WTC11 (cell line): ENCODE measurements at regions not wholly inside any gene's neighbourhood (a gene's known extent, or its start where the extent isn't known, plus 50 kb on each side); places are given as distances from the start of the nearest gene placed in this dataset.

Source experiments
- ATAC-seq: fragments of 200-7000 bp; cut with Tn5 transposase; 2 replicates; pipeline ENCODE4 v1.10.0; 2021; ENCODE audit warnings: mild to moderate bottlenecking, moderate library complexity
- CTCF ChIA-PET: fragments of 300-600 bp; sonication (Branson Sonifier 250); formaldehyde crosslinking; loops from one replicate; lab custom pipeline; 2021; ENCODE audit warnings: antibody characterized with exemption; lab: Charles Lee
- POLR2A ChIA-PET: fragments of 350-600 bp; sonication (Branson Sonifier 250); formaldehyde crosslinking; loops from one replicate; lab custom pipeline; 2021; ENCODE audit warnings: antibody characterized with exemption; lab: Charles Lee
- DNase-seq: peaks from one replicate; pipeline ENCODE4 v3.0.0; 2021; ENCODE audit warnings: low spot score
- H3K27ac Mint-ChIP-seq: 2 replicates; pipeline ENCODE4 v1.8.0; 2021; ENCODE audit warnings: mixed read lengths
- H3K27me3 Mint-ChIP-seq: 2 replicates; pipeline ENCODE4 v1.8.0; 2021; ENCODE audit warnings: low read depth, mild to moderate bottlenecking, moderate library complexity, mixed read lengths
- H3K36me3 Mint-ChIP-seq: 2 replicates; pipeline ENCODE4 v1.8.0; 2021; ENCODE audit warnings: mixed read lengths
- H3K4me1 Mint-ChIP-seq: 2 replicates; pipeline ENCODE4 v1.8.0; 2022; ENCODE audit warnings: mixed read lengths
- H3K4me3 Mint-ChIP-seq: 2 replicates; pipeline ENCODE4 v1.8.0; 2021; ENCODE audit warnings: mild to moderate bottlenecking, moderate library complexity, mixed read lengths
- H3K9me3 Mint-ChIP-seq: 2 replicates; pipeline ENCODE4 v1.8.0; 2021; ENCODE audit warnings: mixed read lengths
- AFF4 ChIP-seq: sonication (generic); formaldehyde crosslinking; IDR thresholded peaks from 2 replicates; pipeline ENCODE4 v1.8.1; 2023; ENCODE audit warnings: mild to moderate bottlenecking, missing genetic modification reagents, borderline replicate concordance
- AR ChIP-seq: fragments of 250-450 bp; sonication (Bioruptor Pico); IDR thresholded peaks from 2 replicates; pipeline ENCODE4 v1.9.0; 2021; ENCODE audit warnings: mild to moderate bottlenecking
- ATF1 ChIP-seq: sonication (generic); formaldehyde crosslinking; IDR thresholded peaks from 2 replicates; pipeline ENCODE4 v1.8.1; 2023; ENCODE audit warnings: mild to moderate bottlenecking, moderate library complexity, missing genetic modification reagents
- ATF3 ChIP-seq: sonication (generic); formaldehyde crosslinking; conservative IDR thresholded peaks from 2 replicates; pipeline ENCODE4 v1.8.1; 2022; ENCODE audit warnings: mild to moderate bottlenecking, missing genetic modification reagents
- EMX1 ChIP-seq: fragments of 250-450 bp; sonication (Bioruptor Pico); IDR thresholded peaks from 2 replicates; pipeline ENCODE4 v1.8.0; 2021; ENCODE audit warnings: mild to moderate bottlenecking
- FOXP4 ChIP-seq: sonication (generic); formaldehyde crosslinking; IDR thresholded peaks from 2 replicates; pipeline ENCODE4 v1.8.0; 2022; ENCODE audit warnings: mild to moderate bottlenecking, missing genetic modification reagents
- JAZF1 ChIP-seq: fragments of 250-450 bp; sonication (Bioruptor Pico); IDR thresholded peaks from 2 replicates; pipeline ENCODE4 v1.9.0; 2021; ENCODE audit warnings: moderate library complexity, mild to moderate bottlenecking, inconsistent platforms
- KAT7 ChIP-seq: sonication (generic); formaldehyde crosslinking; IDR thresholded peaks from 2 replicates; pipeline ENCODE4 v1.8.1; 2023; ENCODE audit warnings: missing genetic modification reagents, mild to moderate bottlenecking, borderline replicate concordance
- OVOL2 ChIP-seq: fragments of 250-450 bp; sonication (Bioruptor Pico); IDR thresholded peaks from 2 replicates; pipeline ENCODE4 v1.9.0; 2021; ENCODE audit warnings: mild to moderate bottlenecking, borderline replicate concordance
- SMAD3 ChIP-seq: sonication (generic); formaldehyde crosslinking; IDR thresholded peaks from 2 replicates; pipeline ENCODE4 v1.8.0; 2022; ENCODE audit warnings: missing genetic modification reagents, mild to moderate bottlenecking, borderline replicate concordance
- ZNF121 ChIP-seq: sonication (generic); formaldehyde crosslinking; IDR thresholded peaks from 2 replicates; pipeline ENCODE4 v1.8.0; 2023; ENCODE audit warnings: missing genetic modification reagents
- ZNF219 ChIP-seq: sonication (generic); formaldehyde crosslinking; IDR thresholded peaks from 2 replicates; pipeline ENCODE4 v1.8.0; 2023; ENCODE audit warnings: missing genetic modification reagents, mild to moderate bottlenecking, borderline replicate concordance
- ZNF232 ChIP-seq: sonication (generic); formaldehyde crosslinking; IDR thresholded peaks from 2 replicates; pipeline ENCODE4 v1.8.0; 2022; ENCODE audit warnings: mild to moderate bottlenecking, missing genetic modification reagents
- ZNF532 ChIP-seq: fragments of 250-450 bp; sonication (Bioruptor Pico); IDR thresholded peaks from 2 replicates; pipeline ENCODE4 v1.9.0; 2021; ENCODE audit warnings: mild to moderate bottlenecking, borderline replicate concordance

- no peak for TF ChIP-seq AR (CRISPR knock-in tag)
- TF ChIP-seq SMAD3 (CRISPR knock-in tag), result no peak
- no peak for TF ChIP-seq ZNF219 (CRISPR knock-in tag)
- no peak for TF ChIP-seq ZNF121 (CRISPR knock-in tag)
- TF ChIP-seq AFF4, result no peak
Observed at GRCh38 chr6:141483598-141484061, 649.1 kb upstream of the GJE1 start (continued).

GRCh38 chr6:141482796-141483597 lies 649.7 kb upstream of the GJE1 start:
- Mint-ChIP-seq H3K4me3 (no peak overlapping the region), H3K27ac (peak overlapping the region; percentile 33; the same call in 1 of the 2 replicates), H3K4me1 (peaks cover 13% of the 10 kb centered on the region), H3K9me3 (peaks cover 32% of the 10 kb centered on the region), H3K27me3 (no peaks in the 10 kb centered on the region), H3K36me3 (peaks cover 21% of the 10 kb centered on the region)
- CTCF ChIA-PET, result interaction anchor here (1.2 kb wide), 1 partner anchor 13 kb away, joined by 3 read pairs; no protein-coding TSS in a partner anchor
- ATAC-seq (no peak), DNase-seq (no peak)
- POLR2A ChIA-PET, result no interaction called here
- TF ChIP-seq AR (CRISPR knock-in tag) (no peak), FOXP4 (CRISPR knock-in tag) (no peak)

GRCh38 chr6:141475259-141475658 lies 657.5 kb upstream of the GJE1 start:
- H3K27ac Mint-ChIP-seq, result no peak overlapping the region
- POLR2A ChIA-PET, result no interaction called here
- H3K4me1 Mint-ChIP-seq, result peaks cover 33% of the 10 kb centered on the region
- no peak overlapping the region for H3K4me3 Mint-ChIP-seq
- ATAC-seq (no peak), DNase-seq (no peak)
- H3K27me3 Mint-ChIP-seq, result no peaks in the 10 kb centered on the region
- H3K36me3 Mint-ChIP-seq, result peaks cover 62% of the 10 kb centered on the region
- peaks cover 68% of the 10 kb centered on the region for H3K9me3 Mint-ChIP-seq
- CTCF ChIA-PET, result no interaction called here
- TF ChIP-seq ZNF232 (CRISPR knock-in tag) (no peak), ATF1 (CRISPR knock-in tag) (no peak), OVOL2 (no peak), ATF3 (no peak), ZNF532 (CRISPR knock-in tag) (no peak), JAZF1 (CRISPR knock-in tag) (no peak), KAT7 (CRISPR knock-in tag) (no peak), EMX1 (CRISPR knock-in tag) (no peak)
